ENCODE measurements at regions not wholly inside any gene's neighbourhood (a gene's known extent, or its start where the extent isn't known, plus 50 kb on each side); places are given as distances from the start of the nearest gene placed in this dataset.
"Not testable (repeated sequence)": the region's sequence is repeated elsewhere in the genome, so short reads cannot be mapped to it uniquely, and the experiment has no call there.

DNA sequence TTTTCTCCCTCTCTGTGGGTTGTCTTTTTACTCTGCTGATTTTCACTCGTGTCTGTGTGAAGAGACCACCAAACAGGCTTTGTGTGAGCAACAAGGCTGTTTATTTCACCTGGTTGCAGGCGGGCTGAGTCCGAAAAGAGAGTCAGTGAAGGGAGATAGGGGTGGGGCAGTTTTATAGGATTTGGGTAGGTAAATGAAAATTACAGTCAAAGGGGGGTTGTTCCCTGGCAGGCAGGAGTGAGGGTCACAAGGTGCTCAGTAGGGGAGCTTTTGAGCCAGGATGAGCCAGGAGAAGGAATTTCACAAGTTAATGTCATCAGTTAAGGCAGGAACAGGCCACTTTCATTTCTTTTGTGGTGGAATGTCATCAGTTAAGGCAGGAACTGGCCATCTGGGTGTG is 729.6 kb downstream of the TRHDE start:
- not testable (repeated sequence) for H3K27me3 Mint-ChIP-seq (ENCODE audit: low read depth in 3 of 3); H3K36me3 Mint-ChIP-seq; H3K4me1 Mint-ChIP-seq; H3K4me3 Mint-ChIP-seq; H3K9me3 Mint-ChIP-seq; DNase-seq; H3K27ac Mint-ChIP-seq

DNA sequence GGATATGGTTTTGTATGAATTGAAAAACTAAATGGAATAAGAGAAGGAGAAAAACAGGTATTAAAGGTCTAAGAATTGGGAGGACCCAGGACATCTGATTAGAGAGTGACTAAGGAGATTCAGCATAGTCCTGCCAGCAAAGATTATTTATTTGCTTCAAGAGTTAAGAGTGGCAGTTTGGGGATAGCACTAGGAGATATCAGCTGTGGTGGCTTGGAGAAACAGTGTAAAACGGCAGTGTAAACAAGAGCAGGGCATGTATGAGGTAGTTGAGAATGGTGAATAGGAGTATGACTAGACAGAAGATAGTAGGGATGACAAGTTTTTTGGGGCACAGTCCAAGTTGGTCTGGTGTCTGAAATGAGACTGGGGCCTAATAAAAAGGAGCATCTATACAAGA is 730.3 kb downstream of the TRHDE start:
- H3K4me1 Mint-ChIP-seq = not testable (repeated sequence)

DNA sequence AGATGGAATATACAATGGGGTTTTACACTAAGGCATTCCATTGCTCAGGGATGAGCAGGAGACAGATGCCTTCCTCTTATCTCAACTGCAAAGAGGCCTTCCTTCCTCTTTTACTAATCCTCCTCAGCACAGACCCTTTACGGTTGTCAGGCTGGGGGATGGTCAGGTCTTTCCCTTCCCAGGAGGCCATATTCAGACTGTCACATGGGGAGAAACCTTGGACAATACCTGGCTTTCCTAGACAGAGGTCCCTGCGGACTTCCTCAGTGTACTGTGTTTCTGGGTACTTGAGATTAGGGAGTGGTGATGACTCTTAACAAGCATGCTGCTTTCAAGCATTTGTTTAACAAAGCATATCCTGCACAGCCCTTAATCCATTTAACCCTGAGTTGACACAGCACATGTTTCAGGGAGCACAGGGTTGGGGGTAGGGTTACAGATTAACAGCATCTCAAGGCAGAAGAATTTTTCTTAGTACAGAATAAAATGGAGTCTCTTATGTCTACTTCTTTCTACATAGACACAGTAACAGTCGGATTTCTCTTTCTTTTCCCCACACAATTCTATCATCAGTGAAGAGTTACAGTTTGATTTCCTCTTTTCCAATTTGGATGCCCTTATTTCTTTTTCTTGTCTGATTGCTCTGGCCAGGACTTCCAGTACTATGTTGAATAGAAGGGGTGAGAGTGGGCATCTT is 737.1 kb downstream of the TRHDE start:
- H3K4me1 Mint-ChIP-seq; H3K36me3 Mint-ChIP-seq; DNase-seq; H3K4me3 Mint-ChIP-seq; H3K27ac Mint-ChIP-seq; H3K27me3 Mint-ChIP-seq (ENCODE audit: low read depth in 3 of 3): not testable (repeated sequence)
- H3K9me3 Mint-ChIP-seq = peaks cover 2 to 34% (median 22%) of the 10 kb centered on the region in 6 donors

More for the DNA sequence above, 730.3 kb downstream of the TRHDE start:
- H3K36me3 Mint-ChIP-seq; DNase-seq; H3K4me3 Mint-ChIP-seq; H3K27me3 Mint-ChIP-seq (ENCODE audit: low read depth in 3 of 3); H3K27ac Mint-ChIP-seq: not testable (repeated sequence)
- peaks cover 0 to 16% (median 8%) of the 10 kb centered on the region in 6 donors for H3K9me3 Mint-ChIP-seq

- peaks cover 5 to 34% (median 29%) of the 10 kb centered on the region in 6 donors for H3K9me3 Mint-ChIP-seq
- no peaks in the 10 kb centered on the region for H3K4me1 Mint-ChIP-seq
- no peaks in the 10 kb centered on the region for H3K27me3 Mint-ChIP-seq (ENCODE audit: low read depth in 3 of 3)
- H3K4me3 Mint-ChIP-seq = no peak overlapping the region
- H3K27ac Mint-ChIP-seq = no peak overlapping the region
- DNase-seq = no peak
- no peaks in the 10 kb centered on the region for H3K36me3 Mint-ChIP-seq
Measured at GRCh38 chr12:73017981-73018380, 745.8 kb downstream of the TRHDE start.

GRCh38 chr12:73053893-73054292 is 781.7 kb downstream of the TRHDE start:
- no peak for DNase-seq
- Mint-ChIP-seq H3K27ac (no peak overlapping the region), H3K4me1 (no peaks in the 10 kb centered on the region), H3K4me3 (no peak overlapping the region), H3K27me3 (ENCODE audit: low read depth in 3 of 3) (peaks cover 0 to 1% (median 0%) of the 10 kb centered on the region in 3 donors), H3K9me3 (peaks cover 7 to 27% (median 21%) of the 10 kb centered on the region in 6 donors), H3K36me3 (peaks cover 0 to 4% (median 0%) of the 10 kb centered on the region in 3 donors)

GRCh38 chr12:73057428-73057827 is 785.3 kb downstream of the TRHDE start:
- Mint-ChIP-seq H3K4me1 (no peaks in the 10 kb centered on the region), H3K36me3 (peaks cover 0 to 4% (median 0%) of the 10 kb centered on the region in 3 donors)

DNA sequence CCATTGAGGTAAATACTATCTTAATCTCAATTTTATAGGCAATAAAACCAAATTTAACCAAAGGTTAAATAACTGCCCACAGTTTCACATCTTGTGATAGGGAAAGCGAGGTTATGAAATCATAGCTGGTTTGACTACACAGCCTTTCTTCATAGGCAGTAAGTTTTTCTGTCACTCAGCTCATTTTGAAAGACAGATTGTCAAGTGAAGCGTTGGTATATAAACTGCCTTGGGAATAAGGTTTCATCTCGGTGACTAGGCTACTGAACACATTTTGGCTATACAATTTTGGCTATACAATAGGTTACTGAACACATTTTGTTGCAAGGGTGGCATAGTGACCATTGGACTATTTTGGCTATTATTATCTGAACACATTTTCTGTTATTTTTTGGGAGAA is 793.7 kb downstream of the TRHDE start:
- DNase-seq = no peak
- Mint-ChIP-seq H3K4me3 (no peak overlapping the region), H3K36me3 (no peaks in the 10 kb centered on the region), H3K9me3 (peaks cover 5 to 27% (median 10%) of the 10 kb centered on the region in 6 donors), H3K27me3 (ENCODE audit: low read depth in 3 of 3) (peaks cover 0 to 3% (median 0%) of the 10 kb centered on the region in 3 donors), H3K27ac (no peak overlapping the region), H3K4me1 (no peaks in the 10 kb centered on the region)

More at GRCh38 chr12:73057428-73057827, 785.3 kb downstream of the TRHDE start:
- H3K27ac Mint-ChIP-seq = no peak overlapping the region
- no peak for DNase-seq
- no peaks in the 10 kb centered on the region for H3K27me3 Mint-ChIP-seq (ENCODE audit: low read depth in 3 of 3)
- H3K4me3 Mint-ChIP-seq = no peak overlapping the region
- H3K9me3 Mint-ChIP-seq = peaks cover 13 to 42% (median 22%) of the 10 kb centered on the region in 6 donors

DNA sequence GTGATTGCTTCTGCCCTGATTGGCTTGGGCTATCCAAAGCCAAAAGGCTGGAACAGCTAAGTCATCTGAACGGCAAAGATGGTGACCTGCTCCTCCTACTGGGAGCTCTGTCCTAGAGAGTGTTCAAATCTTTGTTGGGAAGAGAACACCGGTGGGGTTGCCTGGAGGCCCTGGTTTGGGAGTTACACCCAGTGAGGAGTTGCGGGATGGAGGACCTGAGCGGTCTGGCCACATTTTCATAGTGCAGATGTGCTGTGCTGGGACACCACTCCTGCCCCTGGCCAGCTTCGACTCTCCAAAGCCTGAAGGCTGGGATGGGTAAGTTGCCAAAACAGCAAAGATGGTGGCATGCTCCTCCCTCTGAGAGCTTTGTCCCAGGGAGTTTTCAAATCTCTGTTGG is 795.4 kb downstream of the TRHDE start:
- H3K4me1 Mint-ChIP-seq = no peaks in the 10 kb centered on the region
- no peak overlapping the region for H3K27ac Mint-ChIP-seq
- no peak overlapping the region for H3K4me3 Mint-ChIP-seq
- H3K27me3 Mint-ChIP-seq (ENCODE audit: low read depth in 3 of 3) = peaks cover 0 to 3% (median 0%) of the 10 kb centered on the region in 3 donors
- H3K9me3 Mint-ChIP-seq = peaks cover 11 to 36% (median 14%) of the 10 kb centered on the region in 6 donors
- no peak for DNase-seq
- no peaks in the 10 kb centered on the region for H3K36me3 Mint-ChIP-seq

- no peak overlapping the region for H3K27ac Mint-ChIP-seq
- no peak overlapping the region for H3K4me3 Mint-ChIP-seq
- no peaks in the 10 kb centered on the region for H3K36me3 Mint-ChIP-seq
- no peak for DNase-seq
- no peaks in the 10 kb centered on the region for H3K4me1 Mint-ChIP-seq
- peaks cover 12 to 53% (median 19%) of the 10 kb centered on the region in 6 donors for H3K9me3 Mint-ChIP-seq
- peaks cover 0 to 3% (median 0%) of the 10 kb centered on the region in 3 donors for H3K27me3 Mint-ChIP-seq (ENCODE audit: low read depth in 3 of 3)
Measured at GRCh38 chr12:73072214-73072613, 800.0 kb downstream of the TRHDE start.

GRCh38 chr12:73076760-73077159 is 804.6 kb downstream of the TRHDE start:
- no peak for DNase-seq
- Mint-ChIP-seq H3K4me3 (no peak overlapping the region), H3K9me3 (peaks cover 11 to 43% (median 15%) of the 10 kb centered on the region in 6 donors), H3K27me3 (ENCODE audit: low read depth in 3 of 3) (no peaks in the 10 kb centered on the region), H3K27ac (no peak overlapping the region), H3K4me1 (no peaks in the 10 kb centered on the region), H3K36me3 (no peaks in the 10 kb centered on the region)

- no peaks in the 10 kb centered on the region for H3K4me1 Mint-ChIP-seq
Measured at GRCh38 chr12:73083736-73084135, 811.6 kb downstream of the TRHDE start.

DNA sequence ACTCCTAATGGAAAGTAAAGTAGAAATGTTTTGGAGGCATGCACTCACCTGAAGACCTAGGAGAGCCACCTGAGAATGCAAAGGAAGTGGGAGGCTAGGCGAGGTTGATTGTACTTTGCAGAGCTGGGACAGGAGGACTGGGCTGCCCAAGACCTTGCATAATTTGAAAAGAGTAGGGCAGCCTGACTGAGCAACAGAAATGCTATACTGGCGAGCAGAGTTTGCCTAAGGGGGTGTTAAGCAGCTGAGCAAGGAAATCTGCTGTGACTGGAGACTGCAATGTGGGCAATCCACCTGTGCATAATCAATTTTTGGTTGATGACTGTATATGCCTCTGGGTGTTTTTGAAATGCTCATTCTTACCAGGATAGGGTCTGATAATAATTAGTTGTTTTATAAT is 834.1 kb downstream of the TRHDE start:
- Mint-ChIP-seq H3K4me3 (no peak overlapping the region), H3K9me3 (peaks cover 3 to 44% (median 19%) of the 10 kb centered on the region in 6 donors), H3K36me3 (no peaks in the 10 kb centered on the region), H3K27me3 (ENCODE audit: low read depth in 3 of 3) (peaks cover 0 to 2% (median 1%) of the 10 kb centered on the region in 3 donors), H3K27ac (no peak overlapping the region), H3K4me1 (no peaks in the 10 kb centered on the region)
- DNase-seq = no peak

More at GRCh38 chr12:73083736-73084135, 811.6 kb downstream of the TRHDE start:
- Mint-ChIP-seq H3K36me3 (no peaks in the 10 kb centered on the region), H3K27ac (no peak overlapping the region), H3K9me3 (peaks cover 11 to 42% (median 25%) of the 10 kb centered on the region in 6 donors), H3K27me3 (ENCODE audit: low read depth in 3 of 3) (no peaks in the 10 kb centered on the region), H3K4me3 (no peak overlapping the region)
- DNase-seq = no peak

- Mint-ChIP-seq H3K4me3 (no peak overlapping the region), H3K9me3 (peaks cover 3 to 45% (median 17%) of the 10 kb centered on the region in 6 donors), H3K36me3 (no peaks in the 10 kb centered on the region), H3K27ac (no peak overlapping the region), H3K27me3 (ENCODE audit: low read depth in 3 of 3) (peaks cover 0 to 2% (median 1%) of the 10 kb centered on the region in 3 donors), H3K4me1 (no peaks in the 10 kb centered on the region)
- no peak for DNase-seq
Measured at GRCh38 chr12:73106896-73107295, 834.7 kb downstream of the TRHDE start.

- Mint-ChIP-seq H3K27me3 (ENCODE audit: low read depth in 3 of 3) (peaks cover 0 to 2% (median 1%) of the 10 kb centered on the region in 3 donors), H3K27ac (no peak overlapping the region), H3K9me3 (peaks cover 6 to 35% (median 14%) of the 10 kb centered on the region in 6 donors), H3K4me3 (no peak overlapping the region), H3K4me1 (no peaks in the 10 kb centered on the region), H3K36me3 (no peaks in the 10 kb centered on the region)
- no peak for DNase-seq
Measured at GRCh38 chr12:73110816-73111215, 838.6 kb downstream of the TRHDE start.
